Inflammatory macrophage (primary cell): ENCODE measurements at regions not wholly inside any gene's neighbourhood (a gene's known extent, or its start where the extent isn't known, plus 50 kb on each side); places are given as distances from the start of the nearest gene placed in this dataset.

Experiments used
- DNase-seq, 2 donors: peaks; one replicate each; pipeline ENCODE4 v3.0.0-alpha.2; 2020 to 2022

- no peak for DNase-seq
These were observed 73.1 kb upstream of the PRDX6 start for GRCh38 chr1:173403996-173404395.

GRCh38 chr1:173405281-173405680 is 71.9 kb upstream of the PRDX6 start:
- no peak for DNase-seq

- no peak for DNase-seq
These were observed 71.3 kb upstream of the PRDX6 start for GRCh38 chr1:173405834-173406233.

GRCh38 chr1:173406783-173407230 is 70.3 kb upstream of the PRDX6 start:
- no peak for DNase-seq

GRCh38 chr1:173407846-173408245 is 69.3 kb upstream of the PRDX6 start:
- DNase-seq = no peak

GRCh38 chr1:173408886-173409285 is 68.2 kb upstream of the PRDX6 start:
- no peak for DNase-seq

- DNase-seq = peak; percentile 74 to 81
These were observed 67.5 kb upstream of the PRDX6 start for GRCh38 chr1:173409613-173410012.

- peak in 1 of 2 donors; percentile 42 for DNase-seq
These were observed 66.9 kb upstream of the PRDX6 start for GRCh38 chr1:173410133-173410793.

- peak; percentile 42 to 56 for DNase-seq
These were observed 66.3 kb upstream of the PRDX6 start for GRCh38 chr1:173410794-173411236.

- DNase-seq = peak; percentile 29 to 47
These were observed 65.0 kb upstream of the PRDX6 start for GRCh38 chr1:173411835-173412742.

GRCh38 chr1:173413271-173413707 is 63.8 kb upstream of the PRDX6 start:
- peak in 1 of 2 donors; percentile 32 for DNase-seq

GRCh38 chr1:173414136-173414535 is 63.0 kb upstream of the PRDX6 start:
- DNase-seq = peak in 1 of 2 donors; percentile 8

- DNase-seq = no peak
These were observed 62.5 kb upstream of the PRDX6 start for GRCh38 chr1:173414539-173415226.

GRCh38 chr1:173415490-173415889 is 61.6 kb upstream of the PRDX6 start:
- DNase-seq = no peak

- no peak for DNase-seq
These were observed 61.2 kb upstream of the PRDX6 start for GRCh38 chr1:173415905-173416450.

- DNase-seq = peak in 1 of 2 donors; percentile 15
These were observed 59.6 kb upstream of the PRDX6 start for GRCh38 chr1:173417563-173417962.

GRCh38 chr1:173418107-173418985 is 58.8 kb upstream of the PRDX6 start:
- DNase-seq = no peak

GRCh38 chr1:173420330-173420806 is 56.8 kb upstream of the PRDX6 start:
- peak; percentile 78 to 87 for DNase-seq

GRCh38 chr1:173421286-173421685 is 55.8 kb upstream of the PRDX6 start:
- DNase-seq = no peak

GRCh38 chr1:173421789-173422188 is 55.3 kb upstream of the PRDX6 start:
- no peak for DNase-seq

- peak; percentile 92 to 95 for DNase-seq
These were observed 54.6 kb upstream of the PRDX6 start for GRCh38 chr1:173422456-173422976.
